GM23338 (cell line): ENCODE measurements at regions not wholly inside any gene's neighbourhood (a gene's known extent, or its start where the extent isn't known, plus 50 kb on each side); places are given as distances from the start of the nearest gene placed in this dataset.

Experiments
- ATAC-seq: fragments of 200-7000 bp; cut with Tn5 transposase; 3 replicates; pipeline ENCODE4 v1.9.1; 2020
- DNase-seq: peaks from one replicate; pipeline ENCODE4 v3.0.0-alpha.2; 2015; ENCODE audit warnings: low spot score
- H2AFZ ChIP-seq: fragments of 200-600 bp; sonication (generic); 2 replicates; pipeline ENCODE4 v1.8.0; 2016; ENCODE audit warnings: antibody characterized with exemption, mild to moderate bottlenecking, moderate library complexity
- H3F3A ChIP-seq: fragments of 200-600 bp; sonication (generic); replicated peaks from 2 replicates; pipeline ENCODE4 v1.8.0; 2017; ENCODE audit warnings: antibody characterized with exemption, mixed run types, low read depth
- H3K27ac ChIP-seq: fragments of 200-600 bp; sonication (generic); 2 replicates; pipeline ENCODE4 v1.6.1; 2016; ENCODE audit warnings: low read depth
- H3K27me3 ChIP-seq: fragments of 200-600 bp; sonication (generic); 2 replicates; pipeline ENCODE4 v1.8.0; 2016; ENCODE audit warnings: mild to moderate bottlenecking, mixed run types, moderate library complexity; ENCODE audit not compliant: insufficient read depth
- H3K36me3 ChIP-seq: fragments of 200-600 bp; sonication (generic); 2 replicates; pipeline ENCODE4 v1.8.0; 2016; ENCODE audit warnings: mild to moderate bottlenecking; ENCODE audit not compliant: insufficient read depth
- H3K4me1 ChIP-seq: fragments of 200-600 bp; sonication (generic); 2 replicates; pipeline ENCODE4 v1.8.0; 2016; ENCODE audit warnings: mild to moderate bottlenecking, moderate library complexity; ENCODE audit not compliant: insufficient read depth
- H3K4me2 ChIP-seq: fragments of 200-600 bp; sonication (generic); 2 replicates; pipeline ENCODE4 v1.7.1; 2017; ENCODE audit warnings: mixed run types
- H3K4me3 ChIP-seq: fragments of 200-600 bp; sonication (generic); 2 replicates; pipeline ENCODE4 v1.6.1; 2016; ENCODE audit warnings: mixed run types
- H3K79me2 ChIP-seq: fragments of 200-600 bp; sonication (generic); replicated peaks from 2 replicates; pipeline ENCODE4 v1.8.0; 2017; ENCODE audit warnings: mild to moderate bottlenecking; ENCODE audit not compliant: insufficient read depth
- H3K9me2 ChIP-seq: fragments of 200-600 bp; sonication (generic); 2 replicates; pipeline ENCODE4 v1.8.0; 2017; ENCODE audit not compliant: insufficient read depth
- H4K20me1 ChIP-seq: fragments of 200-600 bp; sonication (generic); replicated peaks from 2 replicates; pipeline ENCODE4 v1.8.0; 2017; ENCODE audit warnings: mild to moderate bottlenecking; ENCODE audit not compliant: insufficient read depth
- H3K27ac Mint-ChIP-seq: 2 replicates; pipeline ENCODE4 v1.8.0; 2020; ENCODE audit warnings: inconsistent platforms, mild to moderate bottlenecking, moderate library complexity, mixed read lengths
- H3K27me3 Mint-ChIP-seq: 3 replicates; pipeline ENCODE4 v1.8.0; 2022; ENCODE audit warnings: low read depth, mild to moderate bottlenecking, moderate library complexity, mixed read lengths, inconsistent platforms; ENCODE audit not compliant: insufficient read depth, poor library complexity
- H3K36me3 Mint-ChIP-seq: 3 replicates; pipeline ENCODE4 v1.8.0; 2021; ENCODE audit warnings: low read depth, mild to moderate bottlenecking, inconsistent platforms, moderate library complexity, mixed read lengths
- H3K4me1 Mint-ChIP-seq: 3 replicates; pipeline ENCODE4 v1.8.0; 2020; ENCODE audit warnings: mild to moderate bottlenecking, inconsistent platforms, mixed read lengths
- H3K4me3 Mint-ChIP-seq: 3 replicates; pipeline ENCODE4 v1.8.0; 2021; ENCODE audit warnings: moderate library complexity, mild to moderate bottlenecking, inconsistent platforms, mixed read lengths
- H3K9me3 Mint-ChIP-seq: 3 replicates; pipeline ENCODE4 v1.8.0; 2020; ENCODE audit warnings: moderate library complexity, mild to moderate bottlenecking, inconsistent platforms, mixed read lengths
- CREB1 ChIP-seq: fragments of 250-450 bp; sonication (Bioruptor Pico); IDR thresholded peaks from 2 replicates; pipeline ENCODE4 v1.5.0; 2020; ENCODE audit warnings: low read depth, mild to moderate bottlenecking, moderate library complexity
- EZH2 ChIP-seq: fragments of 200-600 bp; sonication (generic); IDR thresholded peaks from one replicate; pipeline ENCODE4 v1.8.0; 2017; ENCODE audit warnings: antibody characterized with exemption, mild to moderate bottlenecking, low read depth; ENCODE audit not compliant: unreplicated experiment
- JUNB ChIP-seq: IDR thresholded peaks from one replicate; pipeline ENCODE4 v1.6.1; 2016; ENCODE audit warnings: antibody characterized with exemption; ENCODE audit not compliant: unreplicated experiment
- NANOG ChIP-seq: IDR thresholded peaks from 2 replicates; pipeline ENCODE4 v1.6.1; 2016; ENCODE audit warnings: antibody characterized with exemption, borderline replicate concordance
- POLR2AphosphoS5 ChIP-seq: IDR thresholded peaks from 2 replicates; pipeline ENCODE4 v1.6.1; 2016; ENCODE audit warnings: antibody characterized with exemption, low read depth
- STAT1 ChIP-seq: IDR thresholded peaks from one replicate; pipeline ENCODE4 v1.6.1; 2016; ENCODE audit warnings: antibody characterized with exemption; ENCODE audit not compliant: unreplicated experiment
- ZNF331 ChIP-seq: fragments of 250-450 bp; sonication (Bioruptor Pico); IDR thresholded peaks from 2 replicates; pipeline ENCODE4 v1.5.0; 2020; ENCODE audit warnings: low read depth, mild to moderate bottlenecking, moderate library complexity
- TF ChIP-seq, protein P1 (sequence below), 2 experiments: fragments of 200-600 bp in 1 of 2; sonication (generic) in 1 of 2; conservative IDR thresholded peaks; 2 replicates each; pipeline versions ENCODE4 v1.5.1 to v1.6.1; 2016 to 2017; ENCODE audit warnings: antibody characterized with exemption in 2 of 2, low read depth in 2 of 2, mild to moderate bottlenecking in 2 of 2, moderate library complexity in 1 of 2
- TF ChIP-seq, protein P2 (sequence below): IDR thresholded peaks from one replicate; pipeline ENCODE4 v1.6.1; 2018; ENCODE audit warnings: antibody characterized with exemption; ENCODE audit not compliant: unreplicated experiment
- TF ChIP-seq, protein P3 (sequence below): fragments of 250-450 bp; sonication (Bioruptor Pico); IDR thresholded peaks from 2 replicates; pipeline ENCODE4 v1.5.0; 2020; ENCODE audit warnings: mild to moderate bottlenecking, moderate library complexity

DNA sequence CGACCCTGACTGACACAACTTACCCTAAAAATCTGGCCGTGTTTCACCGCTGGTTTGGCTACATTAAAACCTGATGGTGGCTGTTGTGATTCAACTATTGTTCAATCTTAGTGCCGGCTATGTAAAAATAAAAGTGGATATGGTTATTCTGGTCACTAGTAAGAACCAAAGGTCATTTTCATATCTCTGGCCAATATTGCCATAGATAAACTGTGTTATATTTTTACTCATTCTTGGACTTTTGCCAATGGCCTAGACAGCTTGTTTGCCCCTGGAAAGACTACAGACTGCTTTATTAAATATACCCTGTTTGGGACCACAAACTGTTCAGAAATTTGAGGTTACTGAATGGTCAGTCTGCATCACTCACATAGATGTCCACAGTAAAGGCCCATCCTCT, 258.5 kb upstream of the KLHL1 start:
- DNase-seq (no peak), ATAC-seq (no peak)
- H3K9me2 ChIP-seq, result no peaks in the 10 kb centered on the region
- H3K4me1 ChIP-seq, result no peaks in the 10 kb centered on the region
- no peak overlapping the region for H2AFZ ChIP-seq
- no peak for TF ChIP-seq NANOG
- TF ChIP-seq, protein P1, sequence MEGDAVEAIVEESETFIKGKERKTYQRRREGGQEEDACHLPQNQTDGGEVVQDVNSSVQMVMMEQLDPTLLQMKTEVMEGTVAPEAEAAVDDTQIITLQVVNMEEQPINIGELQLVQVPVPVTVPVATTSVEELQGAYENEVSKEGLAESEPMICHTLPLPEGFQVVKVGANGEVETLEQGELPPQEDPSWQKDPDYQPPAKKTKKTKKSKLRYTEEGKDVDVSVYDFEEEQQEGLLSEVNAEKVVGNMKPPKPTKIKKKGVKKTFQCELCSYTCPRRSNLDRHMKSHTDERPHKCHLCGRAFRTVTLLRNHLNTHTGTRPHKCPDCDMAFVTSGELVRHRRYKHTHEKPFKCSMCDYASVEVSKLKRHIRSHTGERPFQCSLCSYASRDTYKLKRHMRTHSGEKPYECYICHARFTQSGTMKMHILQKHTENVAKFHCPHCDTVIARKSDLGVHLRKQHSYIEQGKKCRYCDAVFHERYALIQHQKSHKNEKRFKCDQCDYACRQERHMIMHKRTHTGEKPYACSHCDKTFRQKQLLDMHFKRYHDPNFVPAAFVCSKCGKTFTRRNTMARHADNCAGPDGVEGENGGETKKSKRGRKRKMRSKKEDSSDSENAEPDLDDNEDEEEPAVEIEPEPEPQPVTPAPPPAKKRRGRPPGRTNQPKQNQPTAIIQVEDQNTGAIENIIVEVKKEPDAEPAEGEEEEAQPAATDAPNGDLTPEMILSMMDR (conservative IDR thresholded peaks at IDR 0.05; ENCODE audit: low read depth in 2 of 2), result no peak
- TF ChIP-seq POLR2AphosphoS5, result no peak
- TF ChIP-seq ZNF331 (CRISPR knock-in tag), result no peak
- TF ChIP-seq STAT1, result no peak
- TF ChIP-seq, protein P2, sequence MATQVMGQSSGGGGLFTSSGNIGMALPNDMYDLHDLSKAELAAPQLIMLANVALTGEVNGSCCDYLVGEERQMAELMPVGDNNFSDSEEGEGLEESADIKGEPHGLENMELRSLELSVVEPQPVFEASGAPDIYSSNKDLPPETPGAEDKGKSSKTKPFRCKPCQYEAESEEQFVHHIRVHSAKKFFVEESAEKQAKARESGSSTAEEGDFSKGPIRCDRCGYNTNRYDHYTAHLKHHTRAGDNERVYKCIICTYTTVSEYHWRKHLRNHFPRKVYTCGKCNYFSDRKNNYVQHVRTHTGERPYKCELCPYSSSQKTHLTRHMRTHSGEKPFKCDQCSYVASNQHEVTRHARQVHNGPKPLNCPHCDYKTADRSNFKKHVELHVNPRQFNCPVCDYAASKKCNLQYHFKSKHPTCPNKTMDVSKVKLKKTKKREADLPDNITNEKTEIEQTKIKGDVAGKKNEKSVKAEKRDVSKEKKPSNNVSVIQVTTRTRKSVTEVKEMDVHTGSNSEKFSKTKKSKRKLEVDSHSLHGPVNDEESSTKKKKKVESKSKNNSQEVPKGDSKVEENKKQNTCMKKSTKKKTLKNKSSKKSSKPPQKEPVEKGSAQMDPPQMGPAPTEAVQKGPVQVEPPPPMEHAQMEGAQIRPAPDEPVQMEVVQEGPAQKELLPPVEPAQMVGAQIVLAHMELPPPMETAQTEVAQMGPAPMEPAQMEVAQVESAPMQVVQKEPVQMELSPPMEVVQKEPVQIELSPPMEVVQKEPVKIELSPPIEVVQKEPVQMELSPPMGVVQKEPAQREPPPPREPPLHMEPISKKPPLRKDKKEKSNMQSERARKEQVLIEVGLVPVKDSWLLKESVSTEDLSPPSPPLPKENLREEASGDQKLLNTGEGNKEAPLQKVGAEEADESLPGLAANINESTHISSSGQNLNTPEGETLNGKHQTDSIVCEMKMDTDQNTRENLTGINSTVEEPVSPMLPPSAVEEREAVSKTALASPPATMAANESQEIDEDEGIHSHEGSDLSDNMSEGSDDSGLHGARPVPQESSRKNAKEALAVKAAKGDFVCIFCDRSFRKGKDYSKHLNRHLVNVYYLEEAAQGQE, result no peak
- TF ChIP-seq EZH2, result no peak
- H3K27ac ChIP-seq, result no peak overlapping the region
- Mint-ChIP-seq H3K4me3 (no peak overlapping the region), H3K27me3 (no peaks in the 10 kb centered on the region), H3K27ac (no peak overlapping the region), H3K4me1 (no peaks in the 10 kb centered on the region; the same call in 1 of the 3 replicates), H3K36me3 (no peaks in the 10 kb centered on the region), H3K9me3 (no peaks in the 10 kb centered on the region)
- H3K79me2 ChIP-seq, result no peaks in the 10 kb centered on the region
- no peaks in the 10 kb centered on the region for H4K20me1 ChIP-seq
- H3K27me3 ChIP-seq, result no peaks in the 10 kb centered on the region
- no peak overlapping the region for H3K4me2 ChIP-seq
- no peaks in the 10 kb centered on the region for H3K36me3 ChIP-seq
- H3K4me3 ChIP-seq, result no peak overlapping the region
- H3F3A ChIP-seq, result no peaks in the 10 kb centered on the region

DNA sequence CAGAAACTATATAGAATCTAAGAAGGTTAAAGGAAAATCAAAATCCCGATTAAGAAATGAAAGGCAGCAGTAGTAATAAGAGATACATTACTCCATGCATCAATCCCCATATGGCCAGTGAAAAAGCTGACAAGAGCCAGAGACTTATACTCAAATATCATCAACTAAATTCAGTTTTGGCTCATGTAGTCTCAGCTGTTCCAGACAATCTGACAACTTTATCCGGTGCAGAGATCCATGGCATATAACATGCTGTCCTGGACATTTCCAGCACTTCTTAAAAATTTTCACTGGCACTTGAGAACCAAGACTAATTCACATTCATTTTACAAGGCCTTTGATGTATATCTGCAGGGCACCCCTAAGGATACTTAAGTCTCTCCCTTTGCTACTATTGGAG, 255.7 kb upstream of the KLHL1 start:
- Histone ChIP-seq H3K27me3 (no peaks in the 10 kb centered on the region), H3K4me3 (no peak overlapping the region), H3K79me2 (no peaks in the 10 kb centered on the region), H4K20me1 (no peaks in the 10 kb centered on the region), H3K9me2 (no peaks in the 10 kb centered on the region), H3K4me1 (no peaks in the 10 kb centered on the region), H2AFZ (no peak overlapping the region), H3F3A (no peaks in the 10 kb centered on the region), H3K4me2 (no peak overlapping the region), H3K27ac (no peak overlapping the region), H3K36me3 (no peaks in the 10 kb centered on the region)
- DNase-seq (no peak), ATAC-seq (no peak)
- H3K9me3 Mint-ChIP-seq, result no peaks in the 10 kb centered on the region
- H3K27ac Mint-ChIP-seq, result no peak overlapping the region
- H3K4me3 Mint-ChIP-seq, result no peak overlapping the region
- no peaks in the 10 kb centered on the region; the same call in 1 of the 3 replicates for H3K4me1 Mint-ChIP-seq
- no peaks in the 10 kb centered on the region for H3K36me3 Mint-ChIP-seq
- H3K27me3 Mint-ChIP-seq, result no peaks in the 10 kb centered on the region
- TF ChIP-seq, protein P3, sequence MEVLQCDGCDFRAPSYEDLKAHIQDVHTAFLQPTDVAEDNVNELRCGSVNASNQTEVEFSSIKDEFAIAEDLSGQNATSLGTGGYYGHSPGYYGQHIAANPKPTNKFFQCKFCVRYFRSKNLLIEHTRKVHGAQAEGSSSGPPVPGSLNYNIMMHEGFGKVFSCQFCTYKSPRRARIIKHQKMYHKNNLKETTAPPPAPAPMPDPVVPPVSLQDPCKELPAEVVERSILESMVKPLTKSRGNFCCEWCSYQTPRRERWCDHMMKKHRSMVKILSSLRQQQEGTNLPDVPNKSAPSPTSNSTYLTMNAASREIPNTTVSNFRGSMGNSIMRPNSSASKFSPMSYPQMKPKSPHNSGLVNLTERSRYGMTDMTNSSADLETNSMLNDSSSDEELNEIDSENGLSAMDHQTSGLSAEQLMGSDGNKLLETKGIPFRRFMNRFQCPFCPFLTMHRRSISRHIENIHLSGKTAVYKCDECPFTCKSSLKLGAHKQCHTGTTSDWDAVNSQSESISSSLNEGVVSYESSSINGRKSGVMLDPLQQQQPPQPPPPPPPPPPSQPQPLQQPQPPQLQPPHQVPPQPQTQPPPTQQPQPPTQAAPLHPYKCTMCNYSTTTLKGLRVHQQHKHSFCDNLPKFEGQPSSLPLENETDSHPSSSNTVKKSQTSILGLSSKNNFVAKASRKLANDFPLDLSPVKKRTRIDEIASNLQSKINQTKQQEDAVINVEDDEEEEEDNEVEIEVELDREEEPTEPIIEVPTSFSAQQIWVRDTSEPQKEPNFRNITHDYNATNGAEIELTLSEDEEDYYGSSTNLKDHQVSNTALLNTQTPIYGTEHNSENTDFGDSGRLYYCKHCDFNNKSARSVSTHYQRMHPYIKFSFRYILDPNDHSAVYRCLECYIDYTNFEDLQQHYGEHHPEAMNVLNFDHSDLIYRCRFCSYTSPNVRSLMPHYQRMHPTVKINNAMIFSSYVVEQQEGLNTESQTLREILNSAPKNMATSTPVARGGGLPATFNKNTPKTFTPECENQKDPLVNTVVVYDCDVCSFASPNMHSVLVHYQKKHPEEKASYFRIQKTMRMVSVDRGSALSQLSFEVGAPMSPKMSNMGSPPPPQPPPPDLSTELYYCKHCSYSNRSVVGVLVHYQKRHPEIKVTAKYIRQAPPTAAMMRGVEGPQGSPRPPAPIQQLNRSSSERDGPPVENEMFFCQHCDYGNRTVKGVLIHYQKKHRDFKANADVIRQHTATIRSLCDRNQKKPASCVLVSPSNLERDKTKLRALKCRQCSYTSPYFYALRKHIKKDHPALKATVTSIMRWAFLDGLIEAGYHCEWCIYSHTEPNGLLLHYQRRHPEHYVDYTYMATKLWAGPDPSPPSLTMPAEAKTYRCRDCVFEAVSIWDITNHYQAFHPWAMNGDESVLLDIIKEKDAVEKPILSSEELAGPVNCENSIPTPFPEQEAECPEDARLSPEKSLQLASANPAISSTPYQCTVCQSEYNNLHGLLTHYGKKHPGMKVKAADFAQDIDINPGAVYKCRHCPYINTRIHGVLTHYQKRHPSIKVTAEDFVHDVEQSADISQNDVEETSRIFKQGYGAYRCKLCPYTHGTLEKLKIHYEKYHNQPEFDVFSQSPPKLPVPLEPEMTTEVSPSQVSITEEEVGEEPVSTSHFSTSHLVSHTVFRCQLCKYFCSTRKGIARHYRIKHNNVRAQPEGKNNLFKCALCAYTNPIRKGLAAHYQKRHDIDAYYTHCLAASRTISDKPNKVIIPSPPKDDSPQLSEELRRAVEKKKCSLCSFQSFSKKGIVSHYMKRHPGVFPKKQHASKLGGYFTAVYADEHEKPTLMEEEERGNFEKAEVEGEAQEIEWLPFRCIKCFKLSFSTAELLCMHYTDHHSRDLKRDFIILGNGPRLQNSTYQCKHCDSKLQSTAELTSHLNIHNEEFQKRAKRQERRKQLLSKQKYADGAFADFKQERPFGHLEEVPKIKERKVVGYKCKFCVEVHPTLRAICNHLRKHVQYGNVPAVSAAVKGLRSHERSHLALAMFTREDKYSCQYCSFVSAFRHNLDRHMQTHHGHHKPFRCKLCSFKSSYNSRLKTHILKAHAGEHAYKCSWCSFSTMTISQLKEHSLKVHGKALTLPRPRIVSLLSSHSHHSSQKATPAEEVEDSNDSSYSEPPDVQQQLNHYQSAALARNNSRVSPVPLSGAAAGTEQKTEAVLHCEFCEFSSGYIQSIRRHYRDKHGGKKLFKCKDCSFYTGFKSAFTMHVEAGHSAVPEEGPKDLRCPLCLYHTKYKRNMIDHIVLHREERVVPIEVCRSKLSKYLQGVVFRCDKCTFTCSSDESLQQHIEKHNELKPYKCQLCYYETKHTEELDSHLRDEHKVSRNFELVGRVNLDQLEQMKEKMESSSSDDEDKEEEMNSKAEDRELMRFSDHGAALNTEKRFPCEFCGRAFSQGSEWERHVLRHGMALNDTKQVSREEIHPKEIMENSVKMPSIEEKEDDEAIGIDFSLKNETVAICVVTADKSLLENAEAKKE, result no peak
- no peak for TF ChIP-seq JUNB
- TF ChIP-seq CREB1, result no peak
